HCT116 (cell line): ENCODE measurements at regions not wholly inside any gene's neighbourhood (a gene's known extent, or its start where the extent isn't known, plus 50 kb on each side); places are given as distances from the start of the nearest gene placed in this dataset.
A peak's percentile ranks its signal among the peaks of the same experiment; 100 is the strongest.

ENCODE experiments used
- ATAC-seq: fragments of 200-7000 bp; cut with Tn5 transposase; 2 replicates; pipeline ENCODE4 v1.9.1; 2020; ENCODE audit warnings: mild to moderate bottlenecking, moderate library complexity
- BruUV-seq: library from RNA; stranded (reverse); fragments of 400-500 nt; replicated peaks from 2 replicates; lab custom pipeline; 2021; lab: Mats Ljungman, UMichigan
- CTCF ChIA-PET: fragments of 300-600 bp; sonication (Branson Sonifier 250); formaldehyde crosslinking; loops from one replicate; lab custom pipeline; 2021; ENCODE audit warnings: antibody characterized with exemption; lab: Charles Lee
- POLR2A ChIA-PET: fragments of 300-600, 350-600 bp; sonication (Branson Sonifier 250); formaldehyde crosslinking; loops from one replicate; lab custom pipeline; 2021; ENCODE audit warnings: antibody characterized with exemption; lab: Charles Lee
- RAD21 ChIA-PET, 2 experiments: fragments of 300-600 bp; sonication (Branson Sonifier 250); formaldehyde crosslinking; loops; one replicate each; lab custom pipeline; 2023; ENCODE audit warnings: low total read pairs in 2 of 2; ENCODE audit not compliant: uncharacterized antibody in 2 of 2, unreplicated experiment in 2 of 2, low non-redundant PET in 1 of 2; lab: Charles Lee
- DNase-seq: peaks from one replicate; pipeline ENCODE4 v3.0.0-alpha.2; 2010; ENCODE audit warnings: low read depth, low spot score
- H2AFZ ChIP-seq: fragments of 200-600 bp; shearing (Covaris generic), sonication (generic); 2 replicates; pipeline ENCODE4 v1.6.1; 2017; ENCODE audit warnings: low read depth, mixed run types, mixed read lengths, antibody characterized with exemption, low read length; ENCODE audit not compliant: poor library complexity, severe bottlenecking
- H3K27ac ChIP-seq: 2 replicates; pipeline ENCODE4 v1.5.1; 2012; ENCODE audit warnings: low read depth, low read length
- H3K27me3 ChIP-seq: fragments of 200-600 bp; sonication (generic); 2 replicates; pipeline ENCODE4 v1.6.1; 2016; ENCODE audit warnings: mixed run types, low read length, mixed read lengths; ENCODE audit not compliant: insufficient read depth
- H3K36me3 ChIP-seq, 2 experiments: fragments of 200-500 bp in 1 of 2; fragments of 200-600 bp in 1 of 2; sonication (Bioruptor generic) in 1 of 2; sonication (generic) in 1 of 2; 2 replicates each; pipeline versions ENCODE4 v1.5.1 to v1.6.1; 2014 to 2016; ENCODE audit warnings: low read length in 2 of 2, inconsistent platforms in 1 of 2, mixed read lengths in 1 of 2, mixed run types in 1 of 2; ENCODE audit not compliant: insufficient read depth in 2 of 2, control insufficient read depth in 1 of 2
- H3K4me1 ChIP-seq, 2 experiments: fragments of 200-600 bp in 1 of 2; sonication (generic) in 1 of 2; 2 replicates each; pipeline versions ENCODE4 v1.5.1 to v1.6.1; 2012 to 2017; ENCODE audit warnings: low read length in 2 of 2, inconsistent platforms in 1 of 2, mild to moderate bottlenecking in 1 of 2, mixed read lengths in 1 of 2, mixed run types in 1 of 2, moderate library complexity in 1 of 2; ENCODE audit not compliant: insufficient read depth in 2 of 2, control insufficient read depth in 1 of 2
- H3K4me2 ChIP-seq: fragments of 200-600 bp; sonication (generic); 2 replicates; pipeline ENCODE4 v1.6.1; 2017; ENCODE audit warnings: mixed run types, low read length, mixed read lengths
- H3K4me3 ChIP-seq, 2 experiments: fragments of 200-600 bp in 1 of 2; sonication (generic) in 1 of 2; replicated peaks in 1 of 2; 2 replicates each; pipeline ENCODE4 v1.5.1; 2011 to 2016; ENCODE audit warnings: low read length in 2 of 2, control low read depth in 1 of 2, low read depth in 1 of 2, mild to moderate bottlenecking in 1 of 2, mixed read lengths in 1 of 2, mixed run types in 1 of 2
- H3K79me2 ChIP-seq: fragments of 200-600 bp; sonication (generic); 2 replicates; pipeline ENCODE4 v1.6.1; 2017; ENCODE audit warnings: mild to moderate bottlenecking, mixed run types, low read length, moderate library complexity, mixed read lengths; ENCODE audit not compliant: insufficient read depth
- H3K9ac ChIP-seq: fragments of 200-600 bp; sonication (generic); 2 replicates; pipeline ENCODE4 v1.6.1; 2016; ENCODE audit warnings: low read length, mixed read lengths
- H3K9me2 ChIP-seq: fragments of 200-600 bp; sonication (generic), shearing (Covaris generic); 2 replicates; pipeline ENCODE4 v1.6.1; 2017; ENCODE audit warnings: mixed run types, mild to moderate bottlenecking, moderate library complexity; ENCODE audit not compliant: insufficient read depth
- H3K9me3 ChIP-seq, 2 experiments: fragments of 200-500 bp in 1 of 2; fragments of 200-600 bp in 1 of 2; sonication (Bioruptor generic) in 1 of 2; sonication (generic) in 1 of 2; 2 replicates each; pipeline ENCODE4 v1.6.1; 2014 to 2017; ENCODE audit warnings: low read length in 2 of 2, mixed read lengths in 2 of 2, inconsistent platforms in 1 of 2, low read depth in 1 of 2, mild to moderate bottlenecking in 1 of 2, mixed run types in 1 of 2, moderate library complexity in 1 of 2; ENCODE audit not compliant: control insufficient read depth in 1 of 2, insufficient read depth in 1 of 2
- H4K20me1 ChIP-seq: fragments of 200-600 bp; sonication (generic), shearing (Covaris generic); 2 replicates; pipeline ENCODE4 v1.6.1; 2017; ENCODE audit warnings: mixed run types, mild to moderate bottlenecking, moderate library complexity; ENCODE audit not compliant: insufficient read depth
- CBX3 ChIP-seq: IDR thresholded peaks from 2 replicates; pipeline ENCODE4 v1.6.1; 2012; ENCODE audit warnings: low read depth
- CEBPB ChIP-seq: IDR thresholded peaks from 2 replicates; pipeline ENCODE4 v1.6.1; 2012; ENCODE audit warnings: low read depth
- EZH2phosphoT487 ChIP-seq: fragments of 200-600 bp; IDR thresholded peaks from 2 replicates; pipeline ENCODE4 v1.6.1; 2018; ENCODE audit warnings: antibody characterized with exemption, borderline replicate concordance
- FOSL1 ChIP-seq: IDR thresholded peaks from 2 replicates; pipeline ENCODE4 v1.6.1; 2012; ENCODE audit warnings: low read depth
- MAX ChIP-seq: IDR thresholded peaks from 2 replicates; pipeline ENCODE4 v1.6.1; 2012
- POLR2A ChIP-seq: IDR thresholded peaks from 2 replicates; pipeline ENCODE4 v1.7.0; 2011; ENCODE audit warnings: borderline replicate concordance; ENCODE audit not compliant: insufficient read depth, insufficient read length; ENCODE audit errors: extremely low read depth
- POLR2AphosphoS5 ChIP-seq: IDR thresholded peaks from 2 replicates; pipeline ENCODE4 v1.6.1; 2011; ENCODE audit warnings: mild to moderate bottlenecking, low read depth, low read length, moderate library complexity
- SRF ChIP-seq: IDR thresholded peaks from 2 replicates; pipeline ENCODE4 v1.6.1; 2012; ENCODE audit warnings: low read depth
- intact Hi-C: fragments of 100-400 bp; cut with micrococcal nuclease; formaldehyde crosslinking; loops from 2 replicates; pipeline ENCODE4 v1.10.0; 2022

- Histone ChIP-seq H3K79me2 (no peaks in the 10 kb centered on the region), H4K20me1 (no peaks in the 10 kb centered on the region), H3K9me2 (no peaks in the 10 kb centered on the region), H3K9ac (no peak overlapping the region), H3K36me3 (no peaks in the 10 kb centered on the region), H3K4me2 (no peak overlapping the region), H2AFZ (no peak overlapping the region), H3K27ac (no peak overlapping the region), H3K9me3 (no peaks in the 10 kb centered on the region), H3K27me3 (no peaks in the 10 kb centered on the region), H3K4me1 (no peaks in the 10 kb centered on the region), H3K4me3 (no peak overlapping the region)
- ChIA-PET POLR2A (no interaction called here), RAD21 (no interaction called here), CTCF (no interaction called here)
- ATAC-seq, result no peak
- TF ChIP-seq POLR2AphosphoS5 (no peak), MAX (no peak), SRF (no peak), POLR2A (no peak), FOSL1 (no peak)
- intact Hi-C loops, result no loop called here
- DNase-seq, result no peak
- no TSS peak for BruUV-seq
Measured at GRCh38 chrX:28108186-28108945, 127.1 kb upstream of the DCAF8L1 start.

- CTCF ChIA-PET, result no interaction called here
- no peak for DNase-seq
- no TSS peak for BruUV-seq
- Histone ChIP-seq H2AFZ (peak overlapping the region; percentile 9), H3K4me3 (no peak overlapping the region), H4K20me1 (no peaks in the 10 kb centered on the region), H3K9me2 (no peaks in the 10 kb centered on the region), H3K27me3 (no peaks in the 10 kb centered on the region), H3K4me1 (no peaks in the 10 kb centered on the region), H3K9ac (no peak overlapping the region), H3K9me3 (no peaks in the 10 kb centered on the region), H3K79me2 (no peaks in the 10 kb centered on the region), H3K4me2 (no peak overlapping the region), H3K36me3 (no peaks in the 10 kb centered on the region), H3K27ac (no peak overlapping the region)
- intact Hi-C loops, result no loop called here
- RAD21 ChIA-PET, result no interaction called here
- ATAC-seq, result no peak
- POLR2A ChIA-PET, result no interaction called here
- no peak for TF ChIP-seq POLR2A
- no peak for TF ChIP-seq CBX3
- no peak for TF ChIP-seq EZH2phosphoT487
- no peak for TF ChIP-seq CEBPB
Measured at GRCh38 chrX:28099166-28099565, 117.9 kb upstream of the DCAF8L1 start.
